HG02588 (cell line): ENCODE measurements at regions not wholly inside any gene's neighbourhood (a gene's known extent, or its start where the extent isn't known, plus 50 kb on each side); places are given as distances from the start of the nearest gene placed in this dataset.

Experiments used
- ATAC-seq: cut with Tn5 transposase; IDR thresholded peaks from one replicate; pipeline ENCODE4 v1.9.1; 2021; ENCODE audit warnings: mild to moderate bottlenecking, moderate library complexity; ENCODE audit not compliant: unreplicated experiment

- no peak for ATAC-seq
Measured at GRCh38 chr6:43838276-43839036, 68.4 kb downstream of the VEGFA start.

GRCh38 chr6:43837507-43837906 lies 67.5 kb downstream of the VEGFA start:
- ATAC-seq = no peak

GRCh38 chr6:43836507-43837240 lies 66.7 kb downstream of the VEGFA start:
- ATAC-seq = no peak
